HG03342 (cell line): ENCODE measurements at regions not wholly inside any gene's neighbourhood (a gene's known extent, or its start where the extent isn't known, plus 50 kb on each side); places are given as distances from the start of the nearest gene placed in this dataset.

Experiments
- ATAC-seq: cut with Tn5 transposase; IDR thresholded peaks from one replicate; pipeline ENCODE4 v1.9.1; 2021; ENCODE audit warnings: mild to moderate bottlenecking, moderate library complexity; ENCODE audit not compliant: unreplicated experiment

DNA sequence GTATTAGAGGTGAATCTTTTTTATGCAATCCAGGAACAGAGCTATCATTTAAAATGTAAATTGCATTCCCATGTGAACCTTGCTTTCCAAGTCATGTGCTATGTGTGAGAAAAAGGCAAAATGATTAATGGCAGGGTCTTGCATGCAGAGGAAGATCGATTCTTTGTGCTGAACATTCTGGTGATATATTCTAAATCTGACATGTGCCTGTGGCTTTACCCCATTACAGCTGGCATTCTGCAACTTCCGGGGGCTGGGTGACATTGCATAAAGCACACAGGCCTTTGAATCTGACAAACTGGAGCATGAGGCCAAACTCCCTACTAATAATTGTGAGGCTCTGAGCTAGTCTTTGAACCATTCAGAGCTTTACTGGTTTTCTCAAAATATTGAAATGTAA, 1449.7 kb downstream of the CDH8 start:
- no peak for ATAC-seq

DNA sequence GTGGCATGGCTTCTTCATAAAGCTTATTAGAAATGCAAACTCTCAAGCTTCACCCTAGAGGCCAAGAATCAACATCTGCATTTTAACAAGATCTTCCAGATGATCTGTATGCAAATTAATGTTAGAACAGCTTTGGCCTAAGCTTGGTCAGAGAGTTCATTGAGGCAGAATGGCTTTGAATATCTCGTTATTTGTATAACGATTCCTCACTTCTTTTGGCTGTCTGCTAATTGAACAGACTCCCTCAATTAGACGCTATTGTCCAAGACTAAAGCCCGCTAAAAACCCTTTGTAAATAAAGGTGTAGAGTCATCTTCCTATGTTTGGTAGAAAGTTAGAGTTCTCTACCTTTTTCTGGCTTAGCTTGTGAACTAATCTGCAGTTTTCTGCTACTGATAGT, 1453.7 kb downstream of the CDH8 start:
- ATAC-seq, result no peak

DNA sequence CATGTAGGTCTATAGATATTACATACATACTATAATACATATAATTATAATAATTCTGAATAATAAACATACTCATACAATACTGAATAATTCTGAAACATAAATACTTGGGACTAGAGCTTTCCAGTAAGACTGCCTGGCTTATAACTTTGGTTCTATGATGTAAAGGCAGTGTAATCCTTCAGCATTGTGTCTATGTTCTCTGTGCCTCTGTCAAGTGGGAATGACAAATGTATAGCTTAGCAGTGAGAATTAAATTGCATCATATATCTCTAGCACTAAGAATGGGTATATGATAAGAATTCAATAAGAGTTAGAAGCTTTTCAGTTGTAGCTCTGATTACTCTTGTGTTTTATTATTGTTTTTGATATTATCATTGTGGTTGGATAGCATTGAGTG, 1469.3 kb downstream of the CDH8 start:
- no peak for ATAC-seq

DNA sequence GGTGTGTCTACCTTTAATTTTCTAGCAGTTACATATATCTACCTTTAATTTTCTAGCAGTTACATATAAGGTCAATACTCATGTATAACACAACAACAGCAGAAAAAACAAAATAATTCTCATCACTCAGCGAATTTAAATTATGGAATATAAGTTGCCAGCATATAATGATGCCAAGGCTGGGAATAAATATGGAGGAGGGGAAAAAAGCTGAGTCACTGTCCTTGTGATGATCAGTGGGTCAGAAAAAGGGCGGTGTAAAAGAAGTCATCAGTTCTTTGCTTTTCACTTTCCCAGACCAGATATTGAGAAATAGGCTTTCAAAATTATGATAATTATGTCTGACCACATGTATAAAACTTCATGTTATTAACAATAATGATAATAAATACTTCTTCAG, 1471.7 kb downstream of the CDH8 start:
- ATAC-seq, result no peak

DNA sequence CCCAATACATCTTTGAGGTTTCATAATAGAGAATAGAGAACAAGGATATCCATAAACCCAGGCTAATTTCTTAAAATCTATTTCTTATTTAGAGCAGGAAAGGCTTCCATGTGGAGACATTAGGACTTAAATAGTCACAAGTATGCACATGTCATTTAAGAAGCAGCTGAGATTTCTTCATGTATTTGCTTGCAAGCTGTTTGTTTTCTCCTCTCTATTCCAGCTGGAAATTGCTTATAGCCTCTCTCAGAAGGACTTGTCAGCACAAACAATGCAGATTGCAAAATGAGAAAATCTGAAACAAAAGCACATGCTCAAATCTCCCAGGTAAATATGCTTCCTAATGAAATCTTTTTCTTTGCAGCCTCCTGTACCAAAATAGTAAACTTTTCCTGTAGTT, 1473.1 kb downstream of the CDH8 start:
- no peak for ATAC-seq

DNA sequence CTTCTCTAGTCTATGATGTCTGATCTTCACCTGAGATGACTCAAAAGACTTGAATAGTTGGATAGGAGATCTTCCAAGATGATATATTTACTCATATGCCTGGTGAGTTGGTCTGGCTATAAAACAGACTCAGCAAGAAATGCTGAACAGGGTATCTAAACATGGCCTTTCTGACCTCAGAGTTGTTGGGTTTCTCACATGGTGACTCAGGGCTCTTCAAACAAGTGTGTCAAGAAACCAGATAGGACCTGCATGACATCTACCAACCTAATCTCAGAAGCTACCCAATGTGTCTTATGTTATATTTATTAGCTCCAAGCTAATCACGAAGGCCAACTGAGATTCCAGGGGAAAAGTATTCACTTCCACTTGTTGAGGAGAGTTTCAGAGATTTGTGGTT, 1477.3 kb downstream of the CDH8 start:
- no peak for ATAC-seq

DNA sequence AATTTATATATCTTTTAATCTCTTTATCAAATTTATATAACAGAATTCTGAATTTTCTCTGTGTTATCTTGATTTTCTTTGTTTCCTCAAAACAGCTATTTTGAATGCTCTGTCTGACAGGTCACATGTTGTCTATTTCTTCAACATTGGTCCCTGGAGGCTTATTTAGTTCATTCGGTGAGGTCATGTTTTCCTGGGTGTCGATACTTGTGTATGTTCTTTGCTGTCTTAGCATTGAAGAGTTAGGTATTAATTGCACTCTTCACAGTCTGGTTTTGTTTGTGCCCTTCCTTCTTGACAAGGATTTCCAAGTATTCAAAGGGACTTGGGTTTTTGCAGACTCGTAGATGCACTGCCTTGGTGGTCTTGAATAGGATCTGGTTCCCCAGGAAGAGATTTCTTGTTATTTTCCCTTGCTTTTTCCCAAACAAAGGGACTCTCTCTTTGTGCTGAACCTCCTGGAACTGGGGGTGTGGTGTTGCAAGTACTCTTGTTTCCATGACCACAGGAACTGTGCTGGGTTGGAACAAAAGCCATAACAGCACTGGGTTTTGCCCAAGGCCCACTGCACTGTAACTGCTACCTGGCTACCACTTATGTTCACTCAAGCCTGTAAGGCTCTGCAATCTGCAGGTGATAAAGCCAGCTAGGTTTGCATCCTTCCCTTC, 1483.0 kb downstream of the CDH8 start:
- ATAC-seq, result no peak

DNA sequence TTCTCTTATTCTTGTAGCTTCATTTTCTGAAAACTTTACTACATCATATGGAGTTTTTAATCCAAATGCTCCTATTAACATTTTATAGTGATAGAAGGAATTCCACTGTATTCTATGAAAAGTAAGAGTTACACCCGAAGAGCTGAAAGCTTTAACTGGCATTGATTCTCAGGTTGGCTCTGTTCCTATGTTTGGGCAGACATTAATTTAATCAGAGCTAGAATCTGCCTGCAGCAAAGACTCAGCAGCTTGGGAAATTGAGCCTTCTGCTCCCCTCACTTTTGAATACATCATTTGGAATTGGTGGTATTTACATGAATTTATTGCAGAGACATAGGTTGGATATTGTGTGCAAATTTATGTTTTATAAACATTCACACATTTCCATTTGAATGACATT, 1494.7 kb downstream of the CDH8 start:
- ATAC-seq, result no peak

DNA sequence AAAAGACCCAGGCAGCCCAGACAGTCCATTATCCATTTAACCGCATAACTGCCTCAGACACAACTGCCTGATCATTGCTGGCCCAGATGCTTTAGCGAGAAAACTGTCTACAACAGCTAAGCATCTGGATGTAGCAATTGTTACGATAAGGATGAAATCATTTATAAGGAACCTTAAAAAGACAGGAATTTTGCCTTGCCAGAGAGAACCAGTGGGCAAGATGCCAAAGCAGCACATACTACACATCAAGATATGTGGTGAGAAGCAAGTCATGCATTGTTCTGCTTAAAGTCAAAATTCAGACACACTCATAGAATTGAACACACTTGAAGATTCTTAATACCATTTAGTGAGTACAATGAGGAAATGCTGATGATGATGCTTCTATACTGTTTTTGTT, 1525.3 kb downstream of the CDH8 start:
- no peak for ATAC-seq

DNA sequence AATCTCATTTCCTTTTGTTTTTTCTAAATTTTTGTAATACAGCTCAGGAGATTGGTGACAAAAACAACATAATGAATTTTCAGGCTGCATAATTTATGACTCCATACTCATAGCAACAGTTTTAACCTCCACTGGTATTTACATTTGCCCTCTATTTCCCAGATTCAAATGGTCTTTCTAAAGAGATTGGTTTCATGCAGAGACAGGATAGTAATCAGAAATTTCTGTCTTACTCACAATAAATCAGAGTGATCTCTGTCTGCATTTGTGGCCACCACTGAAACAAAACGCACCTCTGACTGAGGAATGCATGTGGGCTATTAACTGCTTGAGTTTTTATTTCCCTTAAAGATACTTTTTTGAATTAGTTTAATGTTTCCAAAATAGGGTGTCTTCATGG, 1526.0 kb downstream of the CDH8 start:
- no peak for ATAC-seq

DNA sequence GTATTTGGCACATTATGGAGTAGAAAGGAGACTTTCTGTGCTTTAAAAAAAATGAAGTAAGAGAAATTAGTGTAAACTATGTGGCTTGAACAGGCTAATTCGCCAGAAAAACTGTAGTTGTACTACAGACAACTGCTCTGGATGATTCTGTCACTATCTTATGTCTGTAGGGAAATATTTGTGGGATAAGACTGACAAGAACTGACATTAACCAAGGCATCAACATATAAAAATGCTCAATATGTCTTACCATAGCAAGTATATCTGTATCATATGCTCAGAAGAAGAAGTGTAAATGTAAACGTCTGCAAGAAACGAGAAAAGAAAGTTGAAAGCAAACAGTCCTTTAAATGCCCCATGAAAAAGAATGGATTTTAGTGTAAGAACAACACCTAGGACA, 1545.0 kb downstream of the CDH8 start:
- ATAC-seq, result no peak

DNA sequence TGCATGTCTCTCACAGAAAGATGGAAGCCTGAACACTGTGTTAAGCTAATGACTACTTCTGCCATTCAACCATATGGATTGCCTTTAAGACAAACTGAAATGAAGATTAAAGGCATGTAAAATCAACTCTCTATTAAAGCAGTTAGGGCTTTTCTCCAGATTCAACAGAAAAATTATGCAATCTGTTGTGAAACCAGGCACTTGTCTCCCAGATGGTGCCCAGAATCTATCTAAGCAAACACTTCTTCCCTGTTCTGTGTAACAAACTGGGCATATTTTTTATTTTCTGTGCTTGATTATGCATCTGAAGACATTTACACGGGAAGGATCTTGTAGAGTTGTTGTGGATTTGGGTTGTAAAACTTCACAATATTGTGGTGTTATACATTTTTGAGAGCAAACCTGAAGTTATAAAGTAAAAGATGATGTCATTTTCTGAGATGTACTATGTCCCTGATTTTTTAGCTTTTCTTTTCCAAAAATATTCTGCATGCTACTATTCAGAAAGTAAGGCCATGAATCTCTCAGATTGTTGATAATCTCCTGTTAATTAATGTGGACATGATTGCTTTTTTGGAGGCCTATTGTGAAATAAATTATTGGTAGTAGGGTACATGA, 1550.3 kb downstream of the CDH8 start:
- ATAC-seq, result no peak

DNA sequence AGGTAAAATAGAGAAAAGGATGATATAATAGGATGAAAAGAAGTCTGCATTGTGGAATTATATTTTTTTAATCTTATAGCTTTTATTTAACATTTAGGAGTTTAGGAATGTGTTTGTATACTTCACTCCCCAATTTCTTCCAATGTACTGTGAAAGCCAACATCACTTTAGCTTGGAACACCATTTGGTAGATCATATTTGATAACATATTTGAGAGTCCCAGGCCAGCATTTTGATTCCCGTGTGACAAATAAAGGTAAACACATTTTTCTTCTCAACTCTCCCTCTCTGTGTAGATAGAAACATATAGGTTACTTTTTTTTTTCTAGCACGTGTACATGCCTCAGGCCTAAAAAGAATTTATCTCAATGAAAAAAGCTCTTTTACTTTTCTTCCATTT, 1551.3 kb downstream of the CDH8 start:
- no peak for ATAC-seq

DNA sequence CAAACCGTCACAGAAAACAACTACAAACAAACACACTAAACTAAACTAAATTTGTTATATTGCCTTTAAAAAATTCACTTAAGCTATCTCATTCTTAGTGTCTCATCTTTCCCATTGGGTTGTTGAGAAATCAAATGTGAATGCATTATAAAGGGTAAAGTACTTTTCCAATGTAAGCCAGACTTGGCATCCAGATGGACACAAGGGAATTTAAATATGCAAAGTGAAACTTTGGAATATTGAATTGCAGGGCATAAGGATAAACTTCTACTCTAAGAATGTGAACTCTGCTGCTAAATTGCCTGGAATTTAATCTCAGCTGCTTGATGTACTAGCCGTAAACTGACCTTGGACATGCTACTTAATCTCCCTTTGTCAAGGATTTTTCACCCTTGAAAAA, 1554.6 kb downstream of the CDH8 start:
- ATAC-seq, result no peak

DNA sequence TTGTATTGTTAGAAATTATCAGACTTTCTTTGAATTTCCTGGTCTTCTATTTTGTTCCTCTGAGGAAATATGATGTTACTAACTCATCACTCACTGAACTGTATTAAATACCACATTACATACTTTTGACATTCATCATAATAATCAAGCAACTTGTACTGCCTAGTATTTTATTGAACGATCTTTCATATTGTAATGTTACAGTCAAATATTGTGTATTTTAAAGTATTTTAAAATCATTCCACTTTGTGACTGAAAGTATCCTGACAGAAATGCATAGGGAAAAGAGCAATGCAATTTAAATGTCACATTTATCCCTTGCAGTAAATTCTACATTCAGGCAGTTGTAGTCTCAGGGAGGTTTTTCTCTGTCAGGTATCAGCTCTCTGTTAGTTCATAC, 1557.4 kb downstream of the CDH8 start:
- no peak for ATAC-seq

DNA sequence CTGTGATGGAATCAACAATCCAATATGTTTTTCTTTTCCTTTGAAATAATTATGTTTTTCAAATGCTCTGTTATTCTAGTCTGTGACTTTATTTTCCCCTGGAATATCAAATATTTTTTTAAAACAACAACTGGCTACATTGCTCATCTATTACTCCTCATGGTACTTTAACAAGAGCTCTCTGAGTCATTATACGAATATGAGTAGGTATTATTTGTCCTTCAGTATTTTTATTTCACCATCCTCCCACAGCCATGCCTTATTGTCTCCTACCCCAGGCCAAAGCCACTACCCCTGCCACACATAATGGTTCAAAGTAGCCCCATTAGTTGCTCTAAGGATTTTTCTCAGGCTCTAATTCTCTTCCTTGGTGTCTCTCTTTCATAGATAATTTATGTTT, 1572.3 kb downstream of the CDH8 start:
- no peak for ATAC-seq

DNA sequence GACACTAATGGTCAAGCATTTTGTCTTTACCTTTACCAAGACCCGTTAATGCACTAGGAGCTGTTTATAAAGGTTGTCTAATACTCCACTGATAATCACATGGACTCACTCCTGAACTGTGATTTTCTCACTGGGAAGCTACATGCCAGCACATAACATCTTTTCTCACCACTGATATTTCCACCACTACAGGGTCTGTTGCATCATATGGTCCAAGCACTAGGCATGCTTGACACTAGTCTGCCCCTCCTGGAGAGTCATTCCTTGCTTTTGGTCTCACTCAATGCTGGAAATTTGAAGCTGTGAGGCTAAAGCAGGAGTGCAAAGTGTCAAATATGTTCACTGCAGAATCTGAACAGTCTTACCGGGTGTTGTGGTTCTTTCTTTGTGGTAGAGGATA, 1576.8 kb downstream of the CDH8 start:
- ATAC-seq, result no peak

DNA sequence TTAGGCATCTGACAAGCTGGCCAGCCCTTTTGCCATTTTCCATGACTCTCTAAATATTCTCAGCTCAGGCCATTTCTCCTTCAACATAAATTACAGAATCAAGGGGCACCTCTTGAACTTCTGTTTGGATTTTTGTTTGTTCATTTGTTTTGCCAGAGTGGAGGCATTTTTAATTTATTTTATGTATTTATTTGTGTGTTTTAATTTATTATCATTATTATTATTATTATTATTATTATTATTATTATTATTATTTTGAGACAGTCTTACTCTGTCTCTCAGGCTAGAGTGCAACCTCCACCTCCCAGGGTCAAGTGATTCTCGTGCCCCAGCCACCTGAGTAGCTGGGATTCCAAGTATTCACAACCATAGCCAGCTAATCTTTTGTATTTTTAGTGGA, 1578.0 kb downstream of the CDH8 start:
- no peak for ATAC-seq

DNA sequence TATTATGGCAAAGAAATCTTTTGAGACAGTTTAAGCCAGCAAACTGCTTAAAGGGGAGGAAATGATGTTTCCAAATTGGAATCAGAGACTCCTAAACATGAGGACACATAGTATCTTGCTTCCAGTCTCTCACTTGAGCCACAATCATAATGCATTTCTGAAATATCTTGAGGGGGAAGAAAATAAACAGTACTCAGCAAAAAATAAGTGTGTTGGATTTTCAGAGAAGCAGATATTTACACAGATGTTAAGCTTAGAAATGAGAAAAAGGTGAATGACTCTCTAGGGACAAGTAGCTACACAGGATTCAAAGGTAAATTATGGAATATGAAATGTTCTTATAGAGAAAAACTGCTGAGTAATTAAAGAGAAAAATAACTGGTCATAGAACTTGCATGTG, 1583.6 kb downstream of the CDH8 start:
- ATAC-seq, result no peak

DNA sequence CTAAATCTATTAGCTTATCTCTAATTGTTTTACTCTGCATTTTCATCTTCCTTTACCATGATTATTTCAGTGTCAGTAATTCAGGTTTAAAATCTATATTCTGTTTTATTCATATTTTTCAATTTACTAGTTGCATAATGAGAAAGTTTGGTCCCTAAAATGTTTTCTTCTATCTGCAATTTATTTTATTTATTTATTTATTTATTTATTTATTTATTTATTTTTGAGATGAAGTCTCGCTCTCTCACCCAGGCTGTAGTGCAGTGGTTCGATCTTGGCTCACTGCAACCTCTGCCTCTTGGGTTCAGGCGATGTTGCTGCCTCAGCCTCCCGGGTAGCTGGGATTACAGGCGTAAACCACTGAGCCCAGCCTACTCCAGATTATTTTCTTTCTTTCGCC, 1597.3 kb downstream of the CDH8 start:
- ATAC-seq, result no peak

DNA sequence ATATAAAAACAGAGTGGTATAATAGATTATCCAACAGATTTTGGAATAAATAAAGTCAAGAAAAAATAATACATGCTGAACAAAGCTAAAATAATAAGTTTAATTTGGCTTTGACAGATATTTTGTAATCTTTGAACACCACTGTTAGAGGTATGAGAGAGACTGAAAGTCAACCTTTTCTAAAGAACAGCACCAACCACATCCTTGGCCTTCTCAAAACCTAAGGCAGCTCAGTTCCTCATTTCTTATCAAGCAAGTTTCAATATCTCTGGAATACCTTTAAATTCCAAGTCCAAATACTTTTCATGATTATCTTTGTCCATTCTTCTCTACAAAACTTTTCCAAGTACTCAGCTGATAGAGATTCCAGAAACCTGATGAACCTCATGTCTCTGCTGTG, 1603.8 kb downstream of the CDH8 start:
- ATAC-seq, result no peak

DNA sequence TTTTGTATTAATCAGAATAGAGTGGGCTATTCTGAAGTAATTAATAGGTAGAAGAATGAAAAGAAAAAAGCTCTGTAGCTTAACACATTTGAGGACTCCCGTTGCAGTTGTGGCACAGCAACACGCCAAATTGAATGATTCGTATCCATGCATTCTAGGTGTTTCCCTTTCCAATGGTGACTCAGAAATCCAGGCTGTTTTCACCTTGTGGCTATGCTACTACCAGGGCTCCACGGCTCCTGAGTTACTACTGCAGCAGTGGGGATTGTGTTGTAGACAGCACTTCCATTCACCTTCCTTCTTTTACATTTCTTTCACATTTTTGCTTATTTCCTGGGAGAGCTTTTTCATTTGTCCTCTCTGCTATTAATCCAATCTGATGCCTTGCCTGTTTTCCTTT, 1616.4 kb downstream of the CDH8 start:
- no peak for ATAC-seq

DNA sequence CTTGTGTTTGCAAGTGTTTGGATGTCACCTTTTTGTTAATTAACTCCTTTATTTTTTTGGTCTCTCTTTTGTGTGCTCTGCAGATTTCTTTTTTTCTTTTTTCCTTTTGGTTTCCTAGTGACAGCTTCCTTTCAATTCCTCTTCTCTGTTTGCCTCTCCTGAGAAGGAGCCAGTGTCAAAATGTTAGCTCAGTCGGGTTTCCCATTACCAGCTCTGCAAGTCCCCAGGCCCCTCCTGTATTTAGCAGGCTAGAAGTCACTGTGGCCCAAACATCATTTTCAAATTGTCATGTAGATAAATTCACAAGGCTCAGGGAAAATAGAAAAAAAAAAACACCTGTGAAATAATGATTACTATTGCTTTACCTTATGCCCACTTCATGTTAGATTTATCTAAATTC, 1621.6 kb downstream of the CDH8 start:
- no peak for ATAC-seq
